ENCODE measurements at regions not wholly inside any gene's neighbourhood (a gene's known extent, or its start where the extent isn't known, plus 50 kb on each side); places are given as distances from the start of the nearest gene placed in this dataset.

DNA sequence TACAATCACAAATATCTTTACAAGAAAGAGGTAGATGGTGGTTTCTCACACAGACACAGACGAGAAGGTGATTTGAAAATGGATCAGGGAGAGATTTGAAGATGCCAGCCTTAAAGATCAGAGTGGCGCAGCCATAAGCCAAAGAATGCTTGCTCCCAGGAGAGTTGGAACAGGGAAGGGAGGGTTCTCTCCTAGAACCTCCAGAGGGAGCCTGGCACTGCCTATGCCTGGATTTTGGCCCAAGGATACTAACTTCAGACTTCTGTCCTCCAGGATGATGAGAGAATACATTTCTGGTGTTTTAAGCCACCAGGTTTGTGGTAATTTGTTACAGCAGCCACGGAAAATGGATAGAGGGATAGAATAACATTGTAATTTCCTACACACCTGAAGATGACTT, 279.1 kb downstream of the FAM43A start:
- Histone ChIP-seq H3K79me2 (ENCODE audit: low read length) (no peaks in the 10 kb centered on the region), H3K9ac (ENCODE audit: low read length) (no peak overlapping the region), H2AFZ (ENCODE audit: low read length) (no peak overlapping the region), H3F3A (ENCODE audit: insufficient read depth, low read length) (no peaks in the 10 kb centered on the region), H3K27me3 (replicated peaks; ENCODE audit: insufficient read depth, low read length) (no peaks in the 10 kb centered on the region), H3K4me3 (ENCODE audit: low read length) (no peak overlapping the region), H4K20me1 (ENCODE audit: insufficient read depth, low read length) (no peaks in the 10 kb centered on the region), H3K4me2 (ENCODE audit: low read depth, low read length) (no peak overlapping the region), H3K4me1 (ENCODE audit: low read length) (no peaks in the 10 kb centered on the region), H3K9me2 (replicated peaks; ENCODE audit: insufficient read depth, low read length) (no peaks in the 10 kb centered on the region), H3K36me3 (replicated peaks; ENCODE audit: insufficient read depth, low read length) (no peaks in the 10 kb centered on the region), H3K9me3 (replicated peaks; ENCODE audit: insufficient read depth, low read length) (no peaks in the 10 kb centered on the region), H3K27ac (ENCODE audit: low read length) (no peak overlapping the region)
- no peak for DNase-seq
- TF ChIP-seq, protein P1, sequence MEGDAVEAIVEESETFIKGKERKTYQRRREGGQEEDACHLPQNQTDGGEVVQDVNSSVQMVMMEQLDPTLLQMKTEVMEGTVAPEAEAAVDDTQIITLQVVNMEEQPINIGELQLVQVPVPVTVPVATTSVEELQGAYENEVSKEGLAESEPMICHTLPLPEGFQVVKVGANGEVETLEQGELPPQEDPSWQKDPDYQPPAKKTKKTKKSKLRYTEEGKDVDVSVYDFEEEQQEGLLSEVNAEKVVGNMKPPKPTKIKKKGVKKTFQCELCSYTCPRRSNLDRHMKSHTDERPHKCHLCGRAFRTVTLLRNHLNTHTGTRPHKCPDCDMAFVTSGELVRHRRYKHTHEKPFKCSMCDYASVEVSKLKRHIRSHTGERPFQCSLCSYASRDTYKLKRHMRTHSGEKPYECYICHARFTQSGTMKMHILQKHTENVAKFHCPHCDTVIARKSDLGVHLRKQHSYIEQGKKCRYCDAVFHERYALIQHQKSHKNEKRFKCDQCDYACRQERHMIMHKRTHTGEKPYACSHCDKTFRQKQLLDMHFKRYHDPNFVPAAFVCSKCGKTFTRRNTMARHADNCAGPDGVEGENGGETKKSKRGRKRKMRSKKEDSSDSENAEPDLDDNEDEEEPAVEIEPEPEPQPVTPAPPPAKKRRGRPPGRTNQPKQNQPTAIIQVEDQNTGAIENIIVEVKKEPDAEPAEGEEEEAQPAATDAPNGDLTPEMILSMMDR (IDR thresholded peaks at IDR 0.05; ENCODE audit: low read length) = no peak
- TF ChIP-seq EZH2phosphoT487 (IDR thresholded peaks at IDR 0.05; ENCODE audit: low read length) = no peak

GRCh38 chr3:194967151-194968117, 281.8 kb downstream of the FAM43A start:
- no peak overlapping the region for H2AFZ ChIP-seq (ENCODE audit: low read length)

DNA sequence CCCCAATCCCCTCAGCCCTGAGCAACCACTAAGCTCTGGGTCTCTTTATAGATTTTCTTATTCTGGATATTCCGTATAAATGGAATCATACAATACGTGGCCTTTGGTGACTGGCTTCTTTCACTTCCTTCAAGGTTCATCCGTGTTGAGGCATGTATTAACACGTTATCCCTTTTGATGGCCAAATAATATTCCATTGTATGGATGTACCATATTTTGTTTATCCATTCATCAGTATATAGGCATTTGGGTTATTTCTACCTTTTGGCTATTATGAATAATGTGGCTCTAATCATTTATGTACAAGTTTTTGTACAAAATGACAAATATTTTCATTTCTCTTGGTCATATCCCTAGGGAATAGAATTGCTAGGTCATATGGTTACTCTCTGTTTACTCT, 284.4 kb downstream of the FAM43A start:
- TF ChIP-seq EZH2phosphoT487 (IDR thresholded peaks at IDR 0.05; ENCODE audit: low read length) (no peak), EZH2 (optimal IDR thresholded peaks at IDR 0.05; ENCODE audit: low read depth, low read length) (no peak)
- TF ChIP-seq, protein P1 (IDR thresholded peaks at IDR 0.05; ENCODE audit: low read length) = no peak
- no peak overlapping the region for H3K27ac ChIP-seq (ENCODE audit: low read length)
- DNase-seq = no peak
- no peak overlapping the region for H3K4me3 ChIP-seq (ENCODE audit: low read length)
- no peaks in the 10 kb centered on the region for H4K20me1 ChIP-seq (ENCODE audit: insufficient read depth, low read length)
- H3K36me3 ChIP-seq (replicated peaks; ENCODE audit: insufficient read depth, low read length) = no peaks in the 10 kb centered on the region
- no peaks in the 10 kb centered on the region for H3K9me3 ChIP-seq (replicated peaks; ENCODE audit: insufficient read depth, low read length)
- H3F3A ChIP-seq (ENCODE audit: insufficient read depth, low read length) = no peaks in the 10 kb centered on the region
- H2AFZ ChIP-seq (ENCODE audit: low read length) = no peak overlapping the region
- no peak overlapping the region for H3K9ac ChIP-seq (ENCODE audit: low read length)
- no peaks in the 10 kb centered on the region for H3K27me3 ChIP-seq (replicated peaks; ENCODE audit: insufficient read depth, low read length)
- no peaks in the 10 kb centered on the region for H3K4me1 ChIP-seq (ENCODE audit: low read length)
- no peaks in the 10 kb centered on the region for H3K79me2 ChIP-seq (ENCODE audit: low read length)
- H3K9me2 ChIP-seq (replicated peaks; ENCODE audit: insufficient read depth, low read length) = no peaks in the 10 kb centered on the region
- no peak overlapping the region for H3K4me2 ChIP-seq (ENCODE audit: low read depth, low read length)

More at GRCh38 chr3:194967151-194968117, 281.8 kb downstream of the FAM43A start:
- Histone ChIP-seq H3K4me2 (ENCODE audit: low read depth, low read length) (no peak overlapping the region), H3K9me2 (replicated peaks; ENCODE audit: insufficient read depth, low read length) (no peaks in the 10 kb centered on the region), H3K9me3 (replicated peaks; ENCODE audit: insufficient read depth, low read length) (no peaks in the 10 kb centered on the region), H3K4me1 (ENCODE audit: low read length) (no peaks in the 10 kb centered on the region), H3F3A (ENCODE audit: insufficient read depth, low read length) (no peaks in the 10 kb centered on the region), H3K27me3 (replicated peaks; ENCODE audit: insufficient read depth, low read length) (no peaks in the 10 kb centered on the region), H3K9ac (ENCODE audit: low read length) (no peak overlapping the region), H4K20me1 (ENCODE audit: insufficient read depth, low read length) (no peaks in the 10 kb centered on the region), H3K4me3 (ENCODE audit: low read length) (no peak overlapping the region), H3K27ac (ENCODE audit: low read length) (no peak overlapping the region), H3K36me3 (replicated peaks; ENCODE audit: insufficient read depth, low read length) (no peaks in the 10 kb centered on the region), H3K79me2 (ENCODE audit: low read length) (no peaks in the 10 kb centered on the region)
- no peak for TF ChIP-seq EZH2 (optimal IDR thresholded peaks at IDR 0.05; ENCODE audit: low read depth, low read length)
- no peak for TF ChIP-seq EZH2phosphoT487 (IDR thresholded peaks at IDR 0.05; ENCODE audit: low read length)
- TF ChIP-seq, protein P1 (IDR thresholded peaks at IDR 0.05; ENCODE audit: low read length) = no peak
- no peak for DNase-seq

Measured in MM.1S (cell line).